SU-DHL-6 (cell line): ENCODE measurements at regions not wholly inside any gene's neighbourhood (a gene's known extent, or its start where the extent isn't known, plus 50 kb on each side); places are given as distances from the start of the nearest gene placed in this dataset.

Experiments used
- H2AFZ ChIP-seq: fragments of 200-600 bp; sonication (generic); 2 replicates; pipeline ENCODE4 v1.6.1; 2014; ENCODE audit warnings: low read depth, mild to moderate bottlenecking, moderate library complexity, mixed read lengths, antibody characterized with exemption, low read length; ENCODE audit not compliant: severe bottlenecking
- H3F3A ChIP-seq: fragments of 200-600 bp; shearing (Covaris generic); 2 replicates; pipeline ENCODE4 v1.6.0; 2016; ENCODE audit warnings: antibody characterized with exemption, mild to moderate bottlenecking; ENCODE audit not compliant: insufficient read depth
- H3K27ac ChIP-seq: fragments of 200-600 bp; sonication (generic); 2 replicates; pipeline ENCODE4 v1.5.1; 2016; ENCODE audit warnings: low read depth, mild to moderate bottlenecking, low read length, moderate library complexity, mixed read lengths
- H3K27me3 ChIP-seq: fragments of 200-600 bp; sonication (generic), shearing (Covaris generic); 2 replicates; pipeline ENCODE4 v1.6.0; 2014; ENCODE audit warnings: mild to moderate bottlenecking, low read length
- H3K36me3 ChIP-seq: fragments of 200-600 bp; sonication (generic); 2 replicates; pipeline ENCODE4 v1.6.1; 2014; ENCODE audit warnings: mild to moderate bottlenecking, low read length, mixed read lengths
- H3K4me2 ChIP-seq: fragments of 300-600, 200-600 bp; shearing (Covaris generic), sonication (generic); 2 replicates; pipeline ENCODE4 v1.6.0; 2014; ENCODE audit warnings: low read length, low read depth, mild to moderate bottlenecking; ENCODE audit not compliant: poor library complexity, severe bottlenecking
- H3K4me3 ChIP-seq: fragments of 200-600 bp; sonication (generic); 2 replicates; pipeline ENCODE4 v1.5.1; 2014; ENCODE audit warnings: antibody characterized with exemption, low read length, mild to moderate bottlenecking, mixed read lengths; ENCODE audit not compliant: insufficient read depth, poor library complexity, severe bottlenecking
- H3K79me2 ChIP-seq: fragments of 200-600 bp; sonication (generic); 2 replicates; pipeline ENCODE4 v1.6.1; 2014; ENCODE audit warnings: mild to moderate bottlenecking, low read length, moderate library complexity; ENCODE audit not compliant: insufficient read depth
- H3K9ac ChIP-seq: fragments of 200-600 bp; sonication (generic); 2 replicates; pipeline ENCODE4 v1.7.0; 2014; ENCODE audit warnings: mild to moderate bottlenecking, low read length
- H3K9me2 ChIP-seq: fragments of 200-600 bp; sonication (generic); replicated peaks from 2 replicates; pipeline ENCODE4 v1.6.1; 2014; ENCODE audit warnings: low read length; ENCODE audit not compliant: insufficient read depth
- H3K9me3 ChIP-seq: fragments of 200-600 bp; sonication (generic); 2 replicates; pipeline ENCODE4 v1.6.1; 2014; ENCODE audit warnings: low read length, mixed read lengths; ENCODE audit not compliant: insufficient read depth
- H4K20me1 ChIP-seq: fragments of 200-600 bp; sonication (generic); 2 replicates; pipeline ENCODE4 v1.6.1; 2014; ENCODE audit warnings: low read depth, mild to moderate bottlenecking, antibody characterized with exemption, low read length, moderate library complexity, mixed read lengths
- EZH2phosphoT487 ChIP-seq: fragments of 200-600 bp; sonication (generic), shearing (Covaris generic); conservative IDR thresholded peaks from 2 replicates; pipeline ENCODE4 v1.6.1; 2018; ENCODE audit warnings: mild to moderate bottlenecking, antibody characterized with exemption, low read length, moderate library complexity, mixed read lengths
- TF ChIP-seq, protein P1 (sequence below): fragments of 200-600 bp; sonication (generic); IDR thresholded peaks from one replicate; pipeline ENCODE4 v1.5.1; 2017; ENCODE audit warnings: antibody characterized with exemption, mild to moderate bottlenecking, low read length, moderate library complexity; ENCODE audit not compliant: insufficient read depth, poor library complexity, severe bottlenecking

DNA sequence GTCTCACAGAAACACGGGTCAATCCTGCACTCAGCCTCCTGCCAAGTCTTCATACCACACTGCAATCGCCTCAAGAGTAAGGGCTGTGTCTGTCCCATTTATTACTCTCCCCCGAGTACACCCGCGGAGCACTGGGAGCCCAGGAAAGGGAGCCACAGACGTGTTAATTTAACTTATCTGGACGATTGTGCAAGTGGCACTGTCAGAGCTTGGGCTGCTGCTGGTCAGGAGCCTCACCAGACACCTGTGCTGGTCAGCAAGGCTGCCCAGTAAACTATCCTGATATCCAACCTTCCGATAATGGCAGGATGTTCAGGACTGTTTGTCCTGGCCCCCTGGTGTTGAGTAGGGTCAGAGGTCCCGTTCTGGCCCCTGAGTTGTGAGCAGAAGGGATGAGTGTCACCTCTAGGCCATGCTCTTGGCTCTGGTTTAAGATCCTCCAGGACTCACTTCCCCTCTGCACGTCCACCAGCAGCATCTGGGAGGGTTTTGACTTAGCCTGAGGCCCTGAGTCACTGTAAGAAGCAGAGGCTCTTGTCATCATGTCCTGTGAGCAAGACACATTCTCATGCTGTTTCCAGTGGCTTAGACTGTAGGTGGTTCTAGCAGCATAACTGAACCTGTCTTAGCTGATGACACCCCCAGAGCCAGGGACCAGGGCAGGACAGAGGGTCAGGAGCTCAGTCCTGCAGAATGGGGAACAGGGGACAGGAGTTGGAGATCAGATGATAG, 82.5 kb upstream of the ARL4C start:
- no peak overlapping the region for H3K9ac ChIP-seq
- no peaks in the 10 kb centered on the region for H3K79me2 ChIP-seq
- H3K9me2 ChIP-seq: no peaks in the 10 kb centered on the region
- no peaks in the 10 kb centered on the region for H3F3A ChIP-seq
- H3K4me3 ChIP-seq: no peak overlapping the region
- no peaks in the 10 kb centered on the region for H3K27me3 ChIP-seq
- no peaks in the 10 kb centered on the region for H4K20me1 ChIP-seq
- no peak for TF ChIP-seq EZH2phosphoT487
- TF ChIP-seq, protein P1, sequence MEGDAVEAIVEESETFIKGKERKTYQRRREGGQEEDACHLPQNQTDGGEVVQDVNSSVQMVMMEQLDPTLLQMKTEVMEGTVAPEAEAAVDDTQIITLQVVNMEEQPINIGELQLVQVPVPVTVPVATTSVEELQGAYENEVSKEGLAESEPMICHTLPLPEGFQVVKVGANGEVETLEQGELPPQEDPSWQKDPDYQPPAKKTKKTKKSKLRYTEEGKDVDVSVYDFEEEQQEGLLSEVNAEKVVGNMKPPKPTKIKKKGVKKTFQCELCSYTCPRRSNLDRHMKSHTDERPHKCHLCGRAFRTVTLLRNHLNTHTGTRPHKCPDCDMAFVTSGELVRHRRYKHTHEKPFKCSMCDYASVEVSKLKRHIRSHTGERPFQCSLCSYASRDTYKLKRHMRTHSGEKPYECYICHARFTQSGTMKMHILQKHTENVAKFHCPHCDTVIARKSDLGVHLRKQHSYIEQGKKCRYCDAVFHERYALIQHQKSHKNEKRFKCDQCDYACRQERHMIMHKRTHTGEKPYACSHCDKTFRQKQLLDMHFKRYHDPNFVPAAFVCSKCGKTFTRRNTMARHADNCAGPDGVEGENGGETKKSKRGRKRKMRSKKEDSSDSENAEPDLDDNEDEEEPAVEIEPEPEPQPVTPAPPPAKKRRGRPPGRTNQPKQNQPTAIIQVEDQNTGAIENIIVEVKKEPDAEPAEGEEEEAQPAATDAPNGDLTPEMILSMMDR: no peak
- no peaks in the 10 kb centered on the region for H3K9me3 ChIP-seq
- no peak overlapping the region for H3K4me2 ChIP-seq
- no peak overlapping the region for H2AFZ ChIP-seq
- no peak overlapping the region for H3K27ac ChIP-seq
- H3K36me3 ChIP-seq: no peaks in the 10 kb centered on the region

DNA sequence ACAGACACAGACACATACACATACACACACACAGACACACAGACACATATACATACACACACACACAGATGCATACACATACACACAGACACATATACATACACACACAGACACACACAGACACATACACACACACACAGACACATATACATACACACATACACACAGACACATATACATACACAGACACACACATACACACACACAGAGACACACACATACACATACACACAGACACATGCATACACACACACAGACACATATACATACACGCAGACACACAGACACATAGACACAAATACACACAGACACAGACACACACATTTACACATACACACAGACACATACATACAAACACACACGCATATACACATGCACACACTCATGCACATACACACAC, 81.5 kb upstream of the ARL4C start:
- H3K9me2 ChIP-seq: no peaks in the 10 kb centered on the region
- H3F3A ChIP-seq: no peaks in the 10 kb centered on the region
- no peak for TF ChIP-seq EZH2phosphoT487
- TF ChIP-seq, protein P1: no peak
- no peak overlapping the region for H3K27ac ChIP-seq
- no peaks in the 10 kb centered on the region for H3K36me3 ChIP-seq
- no peak overlapping the region for H3K9ac ChIP-seq
- no peaks in the 10 kb centered on the region for H3K9me3 ChIP-seq
- no peaks in the 10 kb centered on the region for H3K79me2 ChIP-seq
- H4K20me1 ChIP-seq: no peaks in the 10 kb centered on the region
- H3K4me3 ChIP-seq: no peak overlapping the region
- H2AFZ ChIP-seq: no peak overlapping the region
- no peak overlapping the region for H3K4me2 ChIP-seq
- no peaks in the 10 kb centered on the region for H3K27me3 ChIP-seq

DNA sequence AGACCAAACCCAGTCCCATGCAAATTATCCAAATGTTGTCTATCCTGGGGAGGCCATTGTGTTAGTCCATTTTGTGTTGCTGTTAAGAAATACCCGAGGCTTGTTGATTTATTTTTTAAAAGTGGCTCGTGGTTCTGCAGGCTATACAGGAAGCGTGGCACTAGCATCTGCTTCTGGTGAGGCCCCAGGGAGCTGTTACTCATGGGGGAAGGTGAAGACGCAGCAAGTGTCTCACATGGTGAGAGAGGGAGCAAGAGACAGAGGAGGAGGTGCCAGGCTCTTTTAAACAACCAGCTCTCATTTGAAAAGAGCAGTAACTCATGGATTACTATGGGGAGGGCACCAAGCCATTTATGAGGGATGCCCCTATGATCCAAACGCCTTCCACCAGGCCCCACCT, 80.3 kb upstream of the ARL4C start:
- TF ChIP-seq EZH2phosphoT487: no peak
- TF ChIP-seq, protein P1: no peak
- H3K27me3 ChIP-seq: no peaks in the 10 kb centered on the region
- H3F3A ChIP-seq: no peaks in the 10 kb centered on the region
- no peak overlapping the region for H3K27ac ChIP-seq
- no peak overlapping the region for H3K4me2 ChIP-seq
- no peak overlapping the region for H2AFZ ChIP-seq
- no peaks in the 10 kb centered on the region for H3K9me2 ChIP-seq
- H4K20me1 ChIP-seq: no peaks in the 10 kb centered on the region
- no peaks in the 10 kb centered on the region for H3K79me2 ChIP-seq
- H3K9me3 ChIP-seq: no peaks in the 10 kb centered on the region
- no peak overlapping the region for H3K4me3 ChIP-seq
- H3K36me3 ChIP-seq: no peaks in the 10 kb centered on the region
- no peak overlapping the region for H3K9ac ChIP-seq
